Suppressor macrophage treated with lipopolysaccharide for 1 hour (primary cell): ENCODE measurements at regions not wholly inside any gene's neighbourhood (a gene's known extent, or its start where the extent isn't known, plus 50 kb on each side); places are given as distances from the start of the nearest gene placed in this dataset.

Source experiments
- DNase-seq, 3 donors: peaks; one replicate each; pipeline ENCODE4 v3.0.0-alpha.2; 2020 to 2022

DNA sequence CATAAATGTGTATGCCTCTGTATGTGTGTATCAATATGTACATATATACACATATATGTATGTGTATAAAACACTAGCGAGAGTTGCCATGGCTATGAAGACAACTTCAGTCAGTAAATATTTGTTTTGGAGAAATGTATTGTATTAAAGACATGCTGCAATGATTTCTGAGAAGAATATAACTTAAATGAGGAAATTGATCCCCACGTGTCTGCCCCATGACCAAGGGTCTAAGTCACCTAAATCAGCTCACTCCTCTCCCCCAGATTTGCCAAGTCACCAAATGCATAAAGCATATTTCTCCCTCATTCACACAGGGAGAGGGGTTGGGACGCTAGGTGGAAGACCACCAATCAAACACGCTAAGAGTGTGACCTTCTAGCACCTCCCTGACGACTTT is 58.3 kb upstream of the LYST start:
- no peak for DNase-seq

GRCh38 chr1:235923466-235924021 is 56.8 kb upstream of the LYST start:
- peak; percentile 64 to 74 (median 73) for DNase-seq

- no peak for DNase-seq
These were observed 54.1 kb upstream of the LYST start for GRCh38 chr1:235920596-235921375.

DNA sequence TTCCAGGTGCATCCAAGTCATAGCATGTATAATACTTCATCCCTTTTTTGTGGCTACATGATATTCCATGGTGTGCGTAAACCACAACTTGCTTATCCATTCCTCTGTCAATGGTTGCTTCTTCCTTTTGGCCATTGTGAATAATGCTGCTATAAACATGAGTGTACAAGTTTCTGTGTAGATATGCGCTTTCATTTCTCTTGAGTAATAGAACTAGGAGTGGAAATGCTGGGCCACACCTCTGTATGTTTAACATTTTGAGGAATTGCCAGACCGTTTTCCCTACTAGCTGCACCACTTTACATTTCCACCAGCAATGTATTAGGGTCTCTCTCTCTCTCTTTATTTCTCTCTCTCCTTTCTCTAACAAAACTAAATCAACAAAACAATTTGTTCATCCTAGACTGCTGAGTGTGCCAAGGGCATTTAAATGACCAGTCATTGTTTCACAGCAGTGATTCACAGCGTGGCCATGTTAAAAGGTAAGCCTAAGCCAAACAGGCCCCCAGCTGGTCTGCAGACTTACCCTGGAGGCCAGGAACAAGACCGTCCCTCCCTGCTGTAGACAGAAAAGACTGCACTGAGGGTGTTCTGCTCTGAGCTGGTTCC is 53.2 kb upstream of the LYST start:
- peak; percentile 55 to 78 (median 77) for DNase-seq

DNA sequence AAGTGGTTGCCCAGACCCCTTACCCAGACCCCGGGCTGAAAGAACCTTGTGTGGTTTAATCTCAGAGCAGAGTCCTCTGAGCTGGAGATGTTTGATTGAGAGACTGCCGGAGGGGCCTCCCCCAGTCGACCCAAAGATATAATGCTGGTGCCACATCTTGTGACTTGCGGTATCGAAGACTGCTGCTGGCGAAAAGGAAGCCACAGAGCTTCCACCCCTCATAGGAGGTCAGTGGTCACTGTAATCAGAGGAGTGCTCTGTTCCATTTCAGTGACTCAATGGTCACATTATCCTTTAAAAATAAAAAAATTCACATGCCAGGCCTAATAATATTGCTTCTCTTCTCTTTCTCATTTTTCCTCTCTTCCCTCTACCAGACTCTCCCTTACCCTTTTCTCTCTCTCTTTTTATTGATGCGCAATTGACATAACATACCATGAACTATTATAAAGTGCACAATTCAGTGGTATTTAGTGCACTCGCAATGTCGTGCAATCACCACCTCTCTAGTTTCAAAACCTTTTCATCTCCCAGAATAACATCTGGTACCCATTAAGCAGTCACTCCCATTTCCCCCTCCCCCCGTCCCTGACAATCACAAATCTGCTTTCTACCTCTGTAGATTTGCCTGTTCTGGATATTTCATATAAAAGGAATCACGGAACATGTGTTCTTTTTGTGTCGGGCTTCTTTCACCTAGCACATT is 52.6 kb upstream of the LYST start:
- DNase-seq, result peak; percentile 74 to 83 (median 82)

DNA sequence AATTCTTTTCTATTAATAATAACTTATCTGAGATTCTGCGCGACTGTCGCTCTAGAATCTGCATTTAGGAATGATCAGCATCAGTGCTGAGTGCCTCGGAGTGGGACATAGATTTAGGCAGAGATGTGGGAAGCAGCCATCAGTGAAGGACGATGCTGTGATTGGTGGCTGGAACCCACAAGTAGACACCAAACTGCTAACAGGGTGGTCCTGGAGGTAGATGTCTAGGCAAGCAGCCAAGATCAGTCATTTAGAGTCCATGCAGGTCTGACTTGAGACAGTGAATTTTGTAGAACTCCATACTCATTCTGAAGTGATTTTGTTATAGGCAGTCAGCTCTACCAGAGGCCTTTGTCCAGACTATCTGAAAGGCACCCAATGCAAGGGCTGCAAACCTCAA is 51.8 kb upstream of the LYST start:
- no peak for DNase-seq

DNA sequence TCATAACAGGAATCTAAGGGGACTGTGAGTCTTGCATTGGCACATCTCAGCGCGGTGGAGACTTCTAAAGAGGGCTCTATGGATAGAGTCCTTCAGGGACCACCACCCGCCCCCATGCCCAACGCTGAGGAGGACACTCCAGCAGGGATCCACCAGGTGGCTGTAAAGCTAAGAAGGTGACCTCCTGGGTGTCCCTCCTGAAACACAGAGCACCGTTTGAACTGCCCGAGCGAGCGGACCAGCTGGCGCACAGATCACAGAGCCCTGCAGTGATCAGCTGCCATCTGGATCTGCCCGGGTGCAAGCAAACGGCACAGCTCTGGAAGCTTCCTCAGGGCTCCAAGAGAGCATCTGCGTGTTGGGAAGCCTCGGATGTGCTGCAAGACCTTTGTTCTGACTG is 51.3 kb upstream of the LYST start:
- DNase-seq, result no peak

DNA sequence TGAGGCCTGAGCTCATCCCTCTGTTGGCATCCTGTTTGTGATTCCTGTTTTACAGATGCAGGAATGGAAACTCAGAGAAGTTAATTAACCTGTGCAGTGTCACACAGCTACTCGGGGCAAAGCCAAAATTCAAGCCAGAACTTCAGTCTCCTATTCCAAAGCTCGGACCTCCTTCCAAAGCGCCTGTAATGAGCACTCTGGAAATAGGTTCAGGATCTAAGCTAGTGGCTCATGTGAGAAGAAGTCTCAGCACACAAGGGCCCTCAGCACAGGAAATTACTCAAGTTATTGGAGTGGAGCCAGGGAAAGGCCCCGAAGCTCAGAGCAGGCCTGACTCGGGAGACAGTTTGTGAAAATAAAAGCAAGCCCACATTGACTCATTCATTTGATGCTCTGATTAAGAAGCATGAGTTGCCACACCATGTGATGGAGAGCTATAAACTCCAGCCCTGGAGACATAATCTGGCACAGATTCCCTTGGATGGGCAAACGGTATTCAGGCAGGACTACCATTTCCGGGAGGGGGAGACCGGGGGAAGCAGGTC is 50.6 kb upstream of the LYST start:
- DNase-seq, result peak; percentile 94 to 99 (median 98)
